SK-N-SH (cell line): ENCODE measurements at regions not wholly inside any gene's neighbourhood (a gene's known extent, or its start where the extent isn't known, plus 50 kb on each side); places are given as distances from the start of the nearest gene placed in this dataset.

ENCODE experiments used
- CTCF ChIA-PET: fragments of 300-600, 350-600 bp; formaldehyde crosslinking; extraction: SDS; loops from one replicate; lab custom pipeline; 2021; lab: Yijun Ruan, JAX
- POLR2A ChIA-PET: fragments of 350-600 bp; sonication (Branson Sonifier 250); formaldehyde crosslinking; extraction: SDS; loops from one replicate; lab custom pipeline; 2020; ENCODE audit warnings: antibody characterized with exemption, inconsistent platforms; lab: Yijun Ruan, JAX
- DNase-seq: peaks from one replicate; pipeline ENCODE4 v3.0.0; 2012
- H2AFZ ChIP-seq: fragments of 200-600 bp; sonication (generic); 2 replicates; pipeline ENCODE4 v1.8.1; 2016; ENCODE audit warnings: antibody characterized with exemption, mild to moderate bottlenecking, low read depth
- H3F3A ChIP-seq: fragments of 200-600 bp; sonication (generic); replicated peaks from 2 replicates; pipeline ENCODE3; 2016; ENCODE audit warnings: antibody characterized with exemption, mild to moderate bottlenecking; ENCODE audit not compliant: insufficient read depth
- H3K27ac ChIP-seq, 2 experiments: fragments of 200-500 bp in 1 of 2; fragments of 200-600 bp in 1 of 2; sonication (Bioruptor generic) in 1 of 2; sonication (generic), shearing (Covaris generic) in 1 of 2; 2 replicates each; pipeline versions ENCODE4 v1.5.1 to v1.6.1; 2014 to 2016; ENCODE audit warnings: low read depth in 2 of 2, inconsistent platforms in 1 of 2, low read length in 1 of 2, mild to moderate bottlenecking in 1 of 2, mixed read lengths in 1 of 2
- H3K27me3 ChIP-seq: fragments of 200-600 bp; sonication (generic), shearing (Covaris generic); 2 replicates; pipeline ENCODE4 v1.6.1; 2016; ENCODE audit warnings: mixed run types; ENCODE audit not compliant: insufficient read depth
- H3K36me3 ChIP-seq, 2 experiments: fragments of 200-500 bp in 1 of 2; fragments of 200-600 bp in 1 of 2; sonication (Bioruptor generic) in 1 of 2; sonication (generic) in 1 of 2; replicated peaks in 1 of 2; 2 replicates each; pipeline versions ENCODE3 to v1.5.1; 2014 to 2016; ENCODE audit warnings: low read length in 1 of 2, mild to moderate bottlenecking in 1 of 2; ENCODE audit not compliant: insufficient read depth in 2 of 2, control insufficient read depth in 1 of 2
- H3K4me1 ChIP-seq, 2 experiments: fragments of 200-500 bp in 1 of 2; fragments of 200-600 bp in 1 of 2; sonication (Bioruptor generic) in 1 of 2; sonication (generic), shearing (Covaris generic) in 1 of 2; 2 replicates each; pipeline versions ENCODE4 v1.5.1 to v1.6.1; 2014 to 2016; ENCODE audit warnings: low read depth in 1 of 2, low read length in 1 of 2, mixed run types in 1 of 2; ENCODE audit not compliant: insufficient read depth in 2 of 2, control insufficient read depth in 1 of 2
- H3K4me2 ChIP-seq: fragments of 200-600 bp; sonication (generic), shearing (Covaris generic); 2 replicates; pipeline ENCODE4 v1.6.1; 2017; ENCODE audit warnings: mixed run types
- H3K4me3 ChIP-seq, 2 experiments: fragments of 200-500 bp in 1 of 2; fragments of 200-600 bp in 1 of 2; sonication (Bioruptor generic) in 1 of 2; sonication (generic), shearing (Covaris generic) in 1 of 2; 2 replicates each; pipeline versions ENCODE4 v1.5.1 to v1.8.1; 2014 to 2016; ENCODE audit warnings: low read depth in 2 of 2, inconsistent platforms in 1 of 2, low read length in 1 of 2, mild to moderate bottlenecking in 1 of 2, mixed read lengths in 1 of 2, moderate library complexity in 1 of 2
- H3K79me2 ChIP-seq: fragments of 200-600 bp; sonication (generic); 2 replicates; pipeline ENCODE4 v1.8.1; 2017; ENCODE audit warnings: mild to moderate bottlenecking; ENCODE audit not compliant: insufficient read depth
- H3K9ac ChIP-seq: fragments of 200-600 bp; sonication (generic); 2 replicates; pipeline ENCODE4 v1.6.1; 2017; ENCODE audit warnings: mixed run types
- H3K9me2 ChIP-seq: fragments of 200-600 bp; sonication (generic); 2 replicates; pipeline ENCODE4 v1.6.1; 2017; ENCODE audit warnings: mixed run types
- H3K9me3 ChIP-seq: fragments of 200-600 bp; sonication (generic); 2 replicates; pipeline ENCODE4 v1.6.1; 2017; ENCODE audit warnings: mixed run types, mild to moderate bottlenecking, moderate library complexity
- H4K20me1 ChIP-seq: fragments of 200-600 bp; sonication (generic); 2 replicates; pipeline ENCODE4 v1.6.1; 2017; ENCODE audit warnings: mild to moderate bottlenecking, mixed run types; ENCODE audit not compliant: insufficient read depth
- NFIC ChIP-seq: IDR thresholded peaks from 2 replicates; pipeline ENCODE4 v1.4.0; 2012; ENCODE audit warnings: borderline replicate concordance
- POLR2AphosphoS5 ChIP-seq: IDR thresholded peaks from 2 replicates; pipeline ENCODE4 v1.6.1; 2012; ENCODE audit warnings: low read depth, low read length
- SMC3 ChIP-seq: IDR thresholded peaks from 2 replicates; pipeline ENCODE4 v1.6.1; 2012; ENCODE audit warnings: low read depth, low read length, improper control_type of control experiment
- TCF12 ChIP-seq: IDR thresholded peaks from 2 replicates; pipeline ENCODE4 v1.4.0; 2012
- WGBS: methylation state at CpG from one replicate; pipeline ENCODE4 v1.1.6; 2017; ENCODE audit warnings: low lambda C conversion rate; 5-methylcytosine and 5-hydroxymethylcytosine counted together
- small RNA-seq, 7 experiments: library from RNA; depleted of rRNA; stranded (forward); fragments of <200 nt; gene quantifications; one replicate each; pipeline ENCODE3, GENCODE V24; 2012
- TF ChIP-seq, protein P1 (sequence below): IDR thresholded peaks from 2 replicates; pipeline ENCODE4; 2012

DNA sequence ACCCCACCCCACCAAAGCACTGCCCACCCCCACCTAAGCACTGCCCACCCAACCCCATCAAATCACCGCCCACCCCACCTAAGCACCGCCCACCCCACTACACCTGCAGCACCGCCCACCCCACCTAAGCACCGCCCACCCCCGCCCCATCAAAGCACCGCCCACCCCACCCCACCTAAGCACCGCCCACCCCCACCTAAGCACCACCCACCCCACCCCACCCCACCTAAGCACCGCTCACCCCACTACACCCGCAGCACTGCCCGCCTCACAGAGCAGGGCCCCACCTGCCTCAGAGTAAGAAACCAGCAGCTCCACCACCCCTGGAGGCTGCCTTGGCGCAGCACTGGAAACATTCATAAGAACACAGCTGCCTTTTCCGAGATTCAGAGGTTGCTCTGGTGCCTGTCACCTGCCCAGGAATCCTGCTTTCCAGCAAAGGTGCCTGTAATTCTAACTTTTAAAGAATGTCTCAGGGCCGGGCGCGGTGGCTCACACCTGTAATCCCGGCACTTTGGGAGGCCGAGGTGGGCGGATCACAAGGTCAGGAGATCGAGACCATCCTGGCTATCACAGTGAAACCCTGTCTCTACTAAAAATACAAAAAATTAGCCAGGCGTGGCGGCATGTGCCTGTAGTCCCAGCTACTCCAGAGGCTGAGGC, 148.2 kb downstream of the BMP7 start:
- H3K9me3 ChIP-seq: no peaks in the 10 kb centered on the region
- CTCF ChIA-PET: no interaction called here
- no peak overlapping the region for H3K9ac ChIP-seq
- H3K4me3 ChIP-seq: no peak overlapping the region
- no peaks in the 10 kb centered on the region for H3F3A ChIP-seq
- no peaks in the 10 kb centered on the region for H4K20me1 ChIP-seq
- no peak overlapping the region for H3K27ac ChIP-seq
- no peaks in the 10 kb centered on the region for H3K4me1 ChIP-seq
- no peaks in the 10 kb centered on the region for H3K36me3 ChIP-seq
- no peaks in the 10 kb centered on the region for H3K9me2 ChIP-seq
- no peaks in the 10 kb centered on the region for H3K27me3 ChIP-seq
- no peak overlapping the region for H3K4me2 ChIP-seq
- H2AFZ ChIP-seq: no peak overlapping the region
- no peak for DNase-seq
- H3K79me2 ChIP-seq: no peaks in the 10 kb centered on the region
- TF ChIP-seq TCF12 (no peak), NFIC (no peak), SMC3 (no peak), POLR2AphosphoS5 (no peak)
- TF ChIP-seq, protein P1, sequence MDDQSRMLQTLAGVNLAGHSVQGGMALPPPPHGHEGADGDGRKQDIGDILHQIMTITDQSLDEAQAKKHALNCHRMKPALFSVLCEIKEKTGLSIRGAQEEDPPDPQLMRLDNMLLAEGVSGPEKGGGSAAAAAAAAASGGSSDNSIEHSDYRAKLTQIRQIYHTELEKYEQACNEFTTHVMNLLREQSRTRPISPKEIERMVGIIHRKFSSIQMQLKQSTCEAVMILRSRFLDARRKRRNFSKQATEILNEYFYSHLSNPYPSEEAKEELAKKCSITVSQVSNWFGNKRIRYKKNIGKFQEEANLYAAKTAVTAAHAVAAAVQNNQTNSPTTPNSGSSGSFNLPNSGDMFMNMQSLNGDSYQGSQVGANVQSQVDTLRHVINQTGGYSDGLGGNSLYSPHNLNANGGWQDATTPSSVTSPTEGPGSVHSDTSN: no peak
- POLR2A ChIA-PET: no interaction called here
- 64% methylated on average over 21 of the region's 21 CpGs for WGBS

Small RNAs in the stretch of these regions (small RNA-seq; reads per million reads assigned to genes)
- 0 reads per million in 7 experiments for gene RNU6-929P
